A549 (cell line): ENCODE measurements at regions not wholly inside any gene's neighbourhood (a gene's known extent, or its start where the extent isn't known, plus 50 kb on each side); places are given as distances from the start of the nearest gene placed in this dataset.

ENCODE experiments used
- CTCF ChIP-seq: fragments of >200 bp; sonication (Bioruptor Twin); formaldehyde crosslinking; IDR thresholded peaks from 3 replicates; pipeline ENCODE4 v1.5.1; 2016
- ESRRA ChIP-seq: fragments of 150-350 bp; IDR thresholded peaks from 2 replicates; pipeline ENCODE4 v1.6.1; 2014; ENCODE audit warnings: mild to moderate bottlenecking, low read length, borderline replicate concordance
- HOXB13 ChIP-seq: fragments of 250-450 bp; sonication (Bioruptor Pico); IDR thresholded peaks from 2 replicates; pipeline ENCODE4 v1.5.0; 2020; ENCODE audit warnings: low read depth, mild to moderate bottlenecking, moderate library complexity
- PBX3 ChIP-seq: IDR thresholded peaks from 2 replicates; pipeline ENCODE4 v1.6.1; 2012
- RAD21 ChIP-seq, 2 experiments: fragments of >200 bp in 1 of 2; sonication (Bioruptor Twin) in 1 of 2; formaldehyde crosslinking in 1 of 2; IDR thresholded peaks in 1 of 2; conservative IDR thresholded peaks in 1 of 2; 2 replicates in 1 of 2; 3 replicates in 1 of 2; pipeline ENCODE4 v1.6.1; 2012 to 2018; ENCODE audit warnings: inconsistent platforms in 1 of 2

GRCh38 chr4:117001077-117001476 is 84.3 kb downstream of the TRAM1L1 start:
- TF ChIP-seq PBX3 (no peak), ESRRA (no peak), CTCF (no peak), HOXB13 (CRISPR knock-in tag) (no peak), RAD21 (conservative IDR thresholded peaks at IDR 0.05 in 1 of 2, IDR thresholded peaks at IDR 0.05 in 1 of 2) (no peak)
